Mesenchymal stem cell (in vitro differentiated cells and primary cell): ENCODE measurements at regions not wholly inside any gene's neighbourhood (a gene's known extent, or its start where the extent isn't known, plus 50 kb on each side); places are given as distances from the start of the nearest gene placed in this dataset.

Source experiments
- DNase-seq: peaks from one replicate; pipeline ENCODE4 v3.0.0-alpha.2; 2013
- H2AFZ ChIP-seq: one replicate; pipeline ENCODE4 v1.6.1; 2013; ENCODE audit warnings: low read depth, mild to moderate bottlenecking, control low read depth, inconsistent platforms, low read length, moderate library complexity
- H2AK5ac ChIP-seq: 2 replicates; pipeline ENCODE4 v1.6.1; 2013; ENCODE audit warnings: low read length, moderate library complexity, mild to moderate bottlenecking, inconsistent platforms; ENCODE audit not compliant: severe bottlenecking
- H2BK120ac ChIP-seq: one replicate; pipeline ENCODE4 v1.6.1; 2013; ENCODE audit warnings: low read depth, mild to moderate bottlenecking, inconsistent platforms, low read length, moderate library complexity
- H2BK12ac ChIP-seq, 2 experiments: one replicate each; pipeline ENCODE4 v1.6.1; 2013; ENCODE audit warnings: inconsistent platforms in 2 of 2, low read length in 2 of 2, mild to moderate bottlenecking in 2 of 2, moderate library complexity in 2 of 2, control low read depth in 1 of 2
- H2BK15ac ChIP-seq: one replicate; pipeline ENCODE4 v1.6.1; 2013; ENCODE audit warnings: mild to moderate bottlenecking, low read depth, inconsistent platforms; ENCODE audit not compliant: poor library complexity, severe bottlenecking
- H2BK5ac ChIP-seq: 2 replicates; pipeline ENCODE4 v1.6.1; 2013; ENCODE audit warnings: low read depth, mild to moderate bottlenecking, low read length, control low read depth, inconsistent platforms; ENCODE audit not compliant: poor library complexity, severe bottlenecking
- H3K14ac ChIP-seq, 2 experiments: one replicate each; pipeline ENCODE4 v1.6.1; 2013; ENCODE audit warnings: inconsistent platforms in 2 of 2, low read length in 2 of 2, control low read depth in 1 of 2, mild to moderate bottlenecking in 1 of 2, moderate library complexity in 1 of 2
- H3K18ac ChIP-seq, 2 experiments: one replicate each; pipeline ENCODE4 v1.6.1; 2013; ENCODE audit warnings: inconsistent platforms in 2 of 2, low read length in 2 of 2, control low read depth in 1 of 2, low read depth in 1 of 2, mild to moderate bottlenecking in 1 of 2
- H3K23ac ChIP-seq, 2 experiments: one replicate each; pipeline ENCODE4 v1.6.1; 2013; ENCODE audit warnings: inconsistent platforms in 2 of 2, low read length in 2 of 2, mild to moderate bottlenecking in 2 of 2, moderate library complexity in 2 of 2, control low read depth in 1 of 2
- H3K27ac ChIP-seq: 2 replicates; pipeline ENCODE4 v1.5.1; 2013; ENCODE audit warnings: mild to moderate bottlenecking, moderate library complexity, low read length, control low read depth, inconsistent platforms; ENCODE audit not compliant: poor library complexity, severe bottlenecking
- H3K27me3 ChIP-seq, 2 experiments: 2 replicates each; pipeline versions ENCODE4 v1.6.1 to v1.7.0; 2013; ENCODE audit warnings: low read length in 2 of 2, mild to moderate bottlenecking in 2 of 2, moderate library complexity in 2 of 2, control low read depth in 1 of 2, inconsistent platforms in 1 of 2; ENCODE audit not compliant: control insufficient read depth in 1 of 2, insufficient read depth in 1 of 2
- H3K36me3 ChIP-seq, 2 experiments: 2 replicates each; pipeline versions ENCODE4 v1.6.1 to v1.7.0; 2013; ENCODE audit warnings: low read length in 2 of 2, control low read depth in 1 of 2, inconsistent platforms in 1 of 2, low read depth in 1 of 2, mild to moderate bottlenecking in 1 of 2; ENCODE audit not compliant: insufficient read depth in 2 of 2, control insufficient read depth in 1 of 2
- H3K4ac ChIP-seq, 2 experiments: one replicate each; pipeline ENCODE4 v1.6.1; 2013; ENCODE audit warnings: inconsistent platforms in 2 of 2, low read length in 2 of 2, mild to moderate bottlenecking in 2 of 2, moderate library complexity in 2 of 2, control low read depth in 1 of 2, low read depth in 1 of 2
- H3K4me1 ChIP-seq: 2 replicates; pipeline ENCODE4 v1.6.1; 2013; ENCODE audit warnings: low read depth, low read length, control low read depth; ENCODE audit not compliant: control insufficient read depth, insufficient read depth
- H3K4me2 ChIP-seq: 2 replicates; pipeline ENCODE4 v1.6.1; 2013; ENCODE audit warnings: low read length, mild to moderate bottlenecking, inconsistent platforms; ENCODE audit not compliant: poor library complexity, severe bottlenecking
- H3K4me3 ChIP-seq, 2 experiments: 2 replicates each; pipeline versions ENCODE4 v1.5.1 to v1.7.0; 2013; ENCODE audit warnings: low read length in 2 of 2, mild to moderate bottlenecking in 2 of 2, control low read depth in 1 of 2, low read depth in 1 of 2; ENCODE audit not compliant: insufficient read depth in 1 of 2
- H3K79me1 ChIP-seq: replicated peaks from 2 replicates; pipeline ENCODE4 v1.6.1; 2013; ENCODE audit warnings: mild to moderate bottlenecking, control low read depth, low read length, inconsistent platforms; ENCODE audit not compliant: poor library complexity, severe bottlenecking
- H3K9ac ChIP-seq: 2 replicates; pipeline ENCODE4 v1.7.0; 2013; ENCODE audit warnings: mild to moderate bottlenecking, low read length, moderate library complexity
- H3K9me3 ChIP-seq: 2 replicates; pipeline ENCODE4 v1.7.0; 2013; ENCODE audit warnings: mild to moderate bottlenecking, low read length; ENCODE audit not compliant: control insufficient read depth
- H4K8ac ChIP-seq: one replicate; pipeline ENCODE4 v1.6.1; 2013; ENCODE audit warnings: inconsistent platforms, mild to moderate bottlenecking, low read length, moderate library complexity
- H4K91ac ChIP-seq: one replicate; pipeline ENCODE4 v1.6.1; 2013; ENCODE audit warnings: mild to moderate bottlenecking, low read length, inconsistent platforms
- WGBS: methylation state at CpG from one replicate; pipeline ENCODE4 v1.1.7; 2013; ENCODE audit warnings: mixed read lengths; 5-methylcytosine and 5-hydroxymethylcytosine counted together

GRCh38 chr16:6232056-6232455 lies 1100.6 kb upstream of the RBFOX1 start:
- no peak overlapping the region for H3K9ac ChIP-seq
- H3K18ac ChIP-seq = no peak overlapping the region
- H3K4me3 ChIP-seq = no peak overlapping the region
- no peak overlapping the region for H2BK15ac ChIP-seq
- H3K9me3 ChIP-seq = peaks cover 21% of the 10 kb centered on the region
- no peak overlapping the region for H4K91ac ChIP-seq
- H4K8ac ChIP-seq = no peak overlapping the region
- H2AFZ ChIP-seq = no peak overlapping the region
- no peak overlapping the region for H2AK5ac ChIP-seq
- no peak for DNase-seq
- no peak overlapping the region for H3K4me2 ChIP-seq
- no peaks in the 10 kb centered on the region for H3K79me1 ChIP-seq
- H3K27me3 ChIP-seq = no peaks in the 10 kb centered on the region
- H3K36me3 ChIP-seq = no peaks in the 10 kb centered on the region
- WGBS = 47% methylated on average over 4 of the region's 4 CpGs
- H2BK5ac ChIP-seq = no peak overlapping the region
- no peak overlapping the region for H3K27ac ChIP-seq
- no peaks in the 10 kb centered on the region for H3K4me1 ChIP-seq
- H2BK120ac ChIP-seq = no peak overlapping the region
- H2BK12ac ChIP-seq = no peak overlapping the region
- no peak overlapping the region for H3K4ac ChIP-seq
- H3K23ac ChIP-seq = no peak overlapping the region
- no peak overlapping the region for H3K14ac ChIP-seq

DNA sequence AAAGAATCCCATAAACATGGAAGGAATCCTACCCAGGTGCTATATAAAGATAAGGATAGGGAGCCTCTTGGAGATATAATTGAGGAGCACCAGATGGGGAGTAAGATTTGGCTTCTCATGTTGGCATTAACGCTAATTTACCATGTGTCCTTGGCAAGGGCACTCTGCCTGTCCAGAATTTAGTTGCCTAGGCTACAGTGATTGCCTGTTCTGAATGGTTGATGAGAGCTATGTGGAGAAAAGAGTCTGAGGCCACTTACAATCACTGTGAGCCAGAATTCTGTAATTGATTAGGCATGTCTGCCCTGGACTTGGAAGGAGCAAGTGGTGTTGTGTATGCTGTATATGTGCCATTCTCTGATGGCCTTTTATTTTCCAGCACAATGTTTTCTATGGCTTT lies 1101.2 kb upstream of the RBFOX1 start:
- Histone ChIP-seq H3K9me3 (peaks cover 21% of the 10 kb centered on the region), H2BK12ac (no peak overlapping the region), H3K4ac (no peak overlapping the region), H3K4me1 (no peaks in the 10 kb centered on the region), H2AK5ac (no peak overlapping the region), H3K4me3 (no peak overlapping the region), H4K91ac (no peak overlapping the region), H3K79me1 (no peaks in the 10 kb centered on the region), H2BK15ac (no peak overlapping the region), H3K9ac (no peak overlapping the region), H3K18ac (no peak overlapping the region), H3K36me3 (no peaks in the 10 kb centered on the region), H2AFZ (no peak overlapping the region), H2BK120ac (no peak overlapping the region), H3K14ac (no peak overlapping the region), H3K27ac (no peak overlapping the region), H3K23ac (no peak overlapping the region), H4K8ac (no peak overlapping the region), H3K4me2 (no peak overlapping the region), H2BK5ac (no peak overlapping the region), H3K27me3 (no peaks in the 10 kb centered on the region)
- 79% methylated on average over 1 of the region's 1 CpG for WGBS
- DNase-seq = no peak

- no peak overlapping the region for H3K23ac ChIP-seq
- H2AK5ac ChIP-seq = no peak overlapping the region
- H4K8ac ChIP-seq = no peak overlapping the region
- no peak overlapping the region for H3K4ac ChIP-seq
- H3K79me1 ChIP-seq = no peaks in the 10 kb centered on the region
- no peak overlapping the region for H3K4me3 ChIP-seq
- H4K91ac ChIP-seq = no peak overlapping the region
- H3K9me3 ChIP-seq = peaks cover 23% of the 10 kb centered on the region
- no peak overlapping the region for H3K27ac ChIP-seq
- no peaks in the 10 kb centered on the region for H3K36me3 ChIP-seq
- H3K4me1 ChIP-seq = no peaks in the 10 kb centered on the region
- H2BK15ac ChIP-seq = no peak overlapping the region
- no peak overlapping the region for H2BK5ac ChIP-seq
- DNase-seq = no peak
- WGBS = 80% methylated on average over 6 of the region's 6 CpGs
- H3K27me3 ChIP-seq = no peaks in the 10 kb centered on the region
- H3K4me2 ChIP-seq = no peak overlapping the region
- H3K18ac ChIP-seq = no peak overlapping the region
- H2AFZ ChIP-seq = no peak overlapping the region
- H2BK12ac ChIP-seq = no peak overlapping the region
- H2BK120ac ChIP-seq = no peak overlapping the region
- H3K9ac ChIP-seq = no peak overlapping the region
- no peak overlapping the region for H3K14ac ChIP-seq
Measured at GRCh38 chr16:6229186-6229585, 1103.5 kb upstream of the RBFOX1 start.

DNA sequence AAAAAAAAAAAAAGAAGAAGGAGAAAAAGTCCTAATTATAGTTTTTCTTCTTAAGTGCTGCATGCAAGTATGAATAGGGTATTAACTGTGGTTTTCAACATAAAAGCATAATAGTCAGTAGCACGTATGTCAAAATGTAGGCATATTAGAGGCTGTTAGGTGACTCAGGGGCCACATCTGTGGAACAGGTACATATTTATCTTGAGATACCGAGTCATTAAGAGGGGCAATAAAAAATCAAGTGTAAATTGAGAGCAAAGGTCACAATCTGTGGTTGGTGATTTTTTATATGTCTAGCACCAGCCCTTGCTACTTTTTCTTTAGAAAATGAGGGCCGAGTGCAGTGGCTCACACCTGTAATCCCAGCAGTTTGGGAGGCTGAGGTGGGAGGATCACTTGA lies 1113.8 kb upstream of the RBFOX1 start:
- H3K4ac ChIP-seq = no peak overlapping the region
- no peak overlapping the region for H4K91ac ChIP-seq
- H3K4me3 ChIP-seq = no peak overlapping the region
- no peak overlapping the region for H2AK5ac ChIP-seq
- H4K8ac ChIP-seq = no peak overlapping the region
- no peak overlapping the region for H3K9ac ChIP-seq
- H2BK15ac ChIP-seq = no peak overlapping the region
- no peak overlapping the region for H3K23ac ChIP-seq
- H3K27ac ChIP-seq = no peak overlapping the region
- no peak overlapping the region for H3K4me2 ChIP-seq
- H3K9me3 ChIP-seq = peaks cover 6% of the 10 kb centered on the region
- H3K36me3 ChIP-seq = no peaks in the 10 kb centered on the region
- no peak overlapping the region for H2AFZ ChIP-seq
- no peaks in the 10 kb centered on the region for H3K27me3 ChIP-seq
- 34% methylated on average over 3 of the region's 3 CpGs for WGBS
- no peak overlapping the region for H3K18ac ChIP-seq
- no peaks in the 10 kb centered on the region for H3K4me1 ChIP-seq
- DNase-seq = no peak
- H3K14ac ChIP-seq = no peak overlapping the region
- H2BK5ac ChIP-seq = no peak overlapping the region
- no peak overlapping the region for H2BK12ac ChIP-seq
- H3K79me1 ChIP-seq = no peaks in the 10 kb centered on the region
- H2BK120ac ChIP-seq = no peak overlapping the region
